WTC11 (cell line): ENCODE measurements at regions not wholly inside any gene's neighbourhood (a gene's known extent, or its start where the extent isn't known, plus 50 kb on each side); places are given as distances from the start of the nearest gene placed in this dataset.

Experiments used
- ATAC-seq: fragments of 200-7000 bp; cut with Tn5 transposase; 2 replicates; pipeline ENCODE4 v1.10.0; 2021; ENCODE audit warnings: mild to moderate bottlenecking, moderate library complexity
- CTCF ChIA-PET: fragments of 300-600 bp; sonication (Branson Sonifier 250); formaldehyde crosslinking; loops from one replicate; lab custom pipeline; 2021; ENCODE audit warnings: antibody characterized with exemption; lab: Charles Lee
- POLR2A ChIA-PET: fragments of 350-600 bp; sonication (Branson Sonifier 250); formaldehyde crosslinking; loops from one replicate; lab custom pipeline; 2021; ENCODE audit warnings: antibody characterized with exemption; lab: Charles Lee
- DNase-seq: peaks from one replicate; pipeline ENCODE4 v3.0.0; 2021; ENCODE audit warnings: low spot score
- H3K27ac Mint-ChIP-seq: 2 replicates; pipeline ENCODE4 v1.8.0; 2021; ENCODE audit warnings: mixed read lengths
- H3K27me3 Mint-ChIP-seq: 2 replicates; pipeline ENCODE4 v1.8.0; 2021; ENCODE audit warnings: low read depth, mild to moderate bottlenecking, moderate library complexity, mixed read lengths
- H3K36me3 Mint-ChIP-seq: 2 replicates; pipeline ENCODE4 v1.8.0; 2021; ENCODE audit warnings: mixed read lengths
- H3K4me1 Mint-ChIP-seq: 2 replicates; pipeline ENCODE4 v1.8.0; 2022; ENCODE audit warnings: mixed read lengths
- H3K4me3 Mint-ChIP-seq: 2 replicates; pipeline ENCODE4 v1.8.0; 2021; ENCODE audit warnings: mild to moderate bottlenecking, moderate library complexity, mixed read lengths
- H3K9me3 Mint-ChIP-seq: 2 replicates; pipeline ENCODE4 v1.8.0; 2021; ENCODE audit warnings: mixed read lengths
- ELF4 ChIP-seq: sonication (generic); formaldehyde crosslinking; IDR thresholded peaks from 2 replicates; pipeline ENCODE4 v1.8.1; 2022; ENCODE audit warnings: low read depth, mild to moderate bottlenecking, moderate library complexity, missing genetic modification reagents
- ESRRA ChIP-seq: sonication (generic); formaldehyde crosslinking; IDR thresholded peaks from 2 replicates; pipeline ENCODE4 v1.8.1; 2022; ENCODE audit warnings: mild to moderate bottlenecking, missing genetic modification reagents, borderline replicate concordance
- MXD4 ChIP-seq: fragments of 250-450 bp; sonication (Bioruptor Pico); IDR thresholded peaks from 2 replicates; pipeline ENCODE4 v1.8.0; 2021; ENCODE audit warnings: mild to moderate bottlenecking, moderate library complexity, borderline replicate concordance
- MYBL2 ChIP-seq: sonication (generic); formaldehyde crosslinking; IDR thresholded peaks from 2 replicates; pipeline ENCODE4 v1.8.1; 2023; ENCODE audit warnings: mild to moderate bottlenecking, moderate library complexity, missing genetic modification reagents
- OVOL2 ChIP-seq: fragments of 250-450 bp; sonication (Bioruptor Pico); IDR thresholded peaks from 2 replicates; pipeline ENCODE4 v1.9.0; 2021; ENCODE audit warnings: mild to moderate bottlenecking, borderline replicate concordance
- ZNF138 ChIP-seq: sonication (generic); formaldehyde crosslinking; conservative IDR thresholded peaks from 2 replicates; pipeline ENCODE4 v1.8.1; 2022; ENCODE audit warnings: mild to moderate bottlenecking, moderate library complexity, missing genetic modification reagents
- ZNF671 ChIP-seq: fragments of 250-450 bp; sonication (Bioruptor Pico); IDR thresholded peaks from 2 replicates; pipeline ENCODE4 v1.8.0; 2021; ENCODE audit warnings: mild to moderate bottlenecking
- TF ChIP-seq, protein P1 (sequence below): sonication (generic); formaldehyde crosslinking; IDR thresholded peaks from 2 replicates; pipeline ENCODE4 v1.8.0; 2023; ENCODE audit warnings: missing genetic modification reagents, mild to moderate bottlenecking, borderline replicate concordance
- TF ChIP-seq, protein P2 (sequence below): sonication (generic); formaldehyde crosslinking; conservative IDR thresholded peaks from 2 replicates; pipeline ENCODE4 v1.8.1; 2022; ENCODE audit warnings: mild to moderate bottlenecking, missing genetic modification reagents
- TF ChIP-seq, protein P3 (sequence below): sonication (generic); formaldehyde crosslinking; IDR thresholded peaks from 2 replicates; pipeline ENCODE4 v1.8.1; 2023; ENCODE audit warnings: mild to moderate bottlenecking, missing genetic modification reagents, moderate library complexity
- TF ChIP-seq, protein P4 (sequence below): sonication (generic); formaldehyde crosslinking; IDR thresholded peaks from 2 replicates; pipeline ENCODE4 v1.8.0; 2022; ENCODE audit warnings: mild to moderate bottlenecking, missing genetic modification reagents
- TF ChIP-seq, protein P5 (sequence below): sonication (generic); formaldehyde crosslinking; IDR thresholded peaks from 2 replicates; pipeline ENCODE4 v1.8.1; 2022; ENCODE audit warnings: low read depth, missing genetic modification reagents, borderline replicate concordance

DNA sequence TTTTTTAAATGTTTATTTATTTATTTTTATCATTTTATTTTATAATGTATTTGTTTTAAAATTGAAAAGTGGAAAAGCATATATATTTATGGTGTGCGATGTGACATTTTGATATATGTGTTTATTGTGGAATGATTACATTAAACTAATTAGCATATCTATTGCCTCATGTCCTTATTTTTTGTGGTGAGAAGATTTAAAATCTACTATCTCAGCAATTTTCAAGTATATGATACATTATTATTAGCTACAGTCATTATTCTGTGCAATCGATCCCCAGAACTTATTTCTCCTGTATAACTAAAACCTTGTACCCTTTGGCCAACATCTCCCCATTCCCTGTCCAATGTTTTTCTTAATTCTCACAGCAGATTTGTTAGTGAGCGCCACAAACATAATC lies 115.6 kb upstream of the SHH start (continued):
- TF ChIP-seq, protein P1, sequence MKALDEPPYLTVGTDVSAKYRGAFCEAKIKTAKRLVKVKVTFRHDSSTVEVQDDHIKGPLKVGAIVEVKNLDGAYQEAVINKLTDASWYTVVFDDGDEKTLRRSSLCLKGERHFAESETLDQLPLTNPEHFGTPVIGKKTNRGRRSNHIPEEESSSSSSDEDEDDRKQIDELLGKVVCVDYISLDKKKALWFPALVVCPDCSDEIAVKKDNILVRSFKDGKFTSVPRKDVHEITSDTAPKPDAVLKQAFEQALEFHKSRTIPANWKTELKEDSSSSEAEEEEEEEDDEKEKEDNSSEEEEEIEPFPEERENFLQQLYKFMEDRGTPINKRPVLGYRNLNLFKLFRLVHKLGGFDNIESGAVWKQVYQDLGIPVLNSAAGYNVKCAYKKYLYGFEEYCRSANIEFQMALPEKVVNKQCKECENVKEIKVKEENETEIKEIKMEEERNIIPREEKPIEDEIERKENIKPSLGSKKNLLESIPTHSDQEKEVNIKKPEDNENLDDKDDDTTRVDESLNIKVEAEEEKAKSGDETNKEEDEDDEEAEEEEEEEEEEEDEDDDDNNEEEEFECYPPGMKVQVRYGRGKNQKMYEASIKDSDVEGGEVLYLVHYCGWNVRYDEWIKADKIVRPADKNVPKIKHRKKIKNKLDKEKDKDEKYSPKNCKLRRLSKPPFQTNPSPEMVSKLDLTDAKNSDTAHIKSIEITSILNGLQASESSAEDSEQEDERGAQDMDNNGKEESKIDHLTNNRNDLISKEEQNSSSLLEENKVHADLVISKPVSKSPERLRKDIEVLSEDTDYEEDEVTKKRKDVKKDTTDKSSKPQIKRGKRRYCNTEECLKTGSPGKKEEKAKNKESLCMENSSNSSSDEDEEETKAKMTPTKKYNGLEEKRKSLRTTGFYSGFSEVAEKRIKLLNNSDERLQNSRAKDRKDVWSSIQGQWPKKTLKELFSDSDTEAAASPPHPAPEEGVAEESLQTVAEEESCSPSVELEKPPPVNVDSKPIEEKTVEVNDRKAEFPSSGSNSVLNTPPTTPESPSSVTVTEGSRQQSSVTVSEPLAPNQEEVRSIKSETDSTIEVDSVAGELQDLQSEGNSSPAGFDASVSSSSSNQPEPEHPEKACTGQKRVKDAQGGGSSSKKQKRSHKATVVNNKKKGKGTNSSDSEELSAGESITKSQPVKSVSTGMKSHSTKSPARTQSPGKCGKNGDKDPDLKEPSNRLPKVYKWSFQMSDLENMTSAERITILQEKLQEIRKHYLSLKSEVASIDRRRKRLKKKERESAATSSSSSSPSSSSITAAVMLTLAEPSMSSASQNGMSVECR, result no peak
- TF ChIP-seq MXD4 (CRISPR knock-in tag), result no peak
- TF ChIP-seq, protein P2, sequence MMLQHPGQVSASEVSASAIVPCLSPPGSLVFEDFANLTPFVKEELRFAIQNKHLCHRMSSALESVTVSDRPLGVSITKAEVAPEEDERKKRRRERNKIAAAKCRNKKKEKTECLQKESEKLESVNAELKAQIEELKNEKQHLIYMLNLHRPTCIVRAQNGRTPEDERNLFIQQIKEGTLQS, result no peak
- TF ChIP-seq, protein P3, sequence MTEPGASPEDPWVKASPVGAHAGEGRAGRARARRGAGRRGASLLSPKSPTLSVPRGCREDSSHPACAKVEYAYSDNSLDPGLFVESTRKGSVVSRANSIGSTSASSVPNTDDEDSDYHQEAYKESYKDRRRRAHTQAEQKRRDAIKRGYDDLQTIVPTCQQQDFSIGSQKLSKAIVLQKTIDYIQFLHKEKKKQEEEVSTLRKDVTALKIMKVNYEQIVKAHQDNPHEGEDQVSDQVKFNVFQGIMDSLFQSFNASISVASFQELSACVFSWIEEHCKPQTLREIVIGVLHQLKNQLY (CRISPR knock-in tag), result no peak
- no peak for TF ChIP-seq MYBL2 (CRISPR knock-in tag)
- TF ChIP-seq OVOL2 (CRISPR knock-in tag), result no peak
- TF ChIP-seq ELF4 (CRISPR knock-in tag), result no peak
- TF ChIP-seq ZNF671 (CRISPR knock-in tag), result no peak

DNA sequence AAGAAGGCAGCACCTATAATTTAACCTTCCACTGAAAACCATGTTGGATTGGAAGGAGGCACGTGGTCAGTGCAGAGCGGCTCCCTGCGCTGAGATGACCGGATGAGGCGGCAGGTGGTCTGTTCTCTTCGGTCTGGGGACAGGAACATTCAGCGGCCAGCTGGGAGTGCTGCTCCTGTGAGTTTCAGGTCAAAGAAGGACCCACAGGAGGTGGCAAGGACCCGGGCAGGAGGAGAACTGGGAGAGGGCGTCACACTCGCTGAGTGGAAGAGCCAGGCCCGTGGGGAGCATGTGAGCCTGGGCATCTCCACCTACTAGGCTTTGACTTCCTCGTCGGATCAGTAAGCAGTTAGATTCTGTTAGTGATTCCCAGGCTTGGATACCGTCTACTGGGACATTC lies 113.4 kb upstream of the SHH start:
- POLR2A ChIA-PET, result no interaction called here
- H3K27ac Mint-ChIP-seq, result no peak overlapping the region
- peaks cover 26% of the 10 kb centered on the region for H3K36me3 Mint-ChIP-seq
- peaks cover 4% of the 10 kb centered on the region for H3K27me3 Mint-ChIP-seq
- ATAC-seq (no peak), DNase-seq (no peak)
- peaks cover 50% of the 10 kb centered on the region for H3K9me3 Mint-ChIP-seq
- TF ChIP-seq, protein P4, sequence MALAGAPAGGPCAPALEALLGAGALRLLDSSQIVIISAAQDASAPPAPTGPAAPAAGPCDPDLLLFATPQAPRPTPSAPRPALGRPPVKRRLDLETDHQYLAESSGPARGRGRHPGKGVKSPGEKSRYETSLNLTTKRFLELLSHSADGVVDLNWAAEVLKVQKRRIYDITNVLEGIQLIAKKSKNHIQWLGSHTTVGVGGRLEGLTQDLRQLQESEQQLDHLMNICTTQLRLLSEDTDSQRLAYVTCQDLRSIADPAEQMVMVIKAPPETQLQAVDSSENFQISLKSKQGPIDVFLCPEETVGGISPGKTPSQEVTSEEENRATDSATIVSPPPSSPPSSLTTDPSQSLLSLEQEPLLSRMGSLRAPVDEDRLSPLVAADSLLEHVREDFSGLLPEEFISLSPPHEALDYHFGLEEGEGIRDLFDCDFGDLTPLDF, result no peak
- no peak for TF ChIP-seq MYBL2 (CRISPR knock-in tag)
- TF ChIP-seq ZNF138 (CRISPR knock-in tag), result no peak
- TF ChIP-seq, protein P1, result no peak
- TF ChIP-seq, protein P5, sequence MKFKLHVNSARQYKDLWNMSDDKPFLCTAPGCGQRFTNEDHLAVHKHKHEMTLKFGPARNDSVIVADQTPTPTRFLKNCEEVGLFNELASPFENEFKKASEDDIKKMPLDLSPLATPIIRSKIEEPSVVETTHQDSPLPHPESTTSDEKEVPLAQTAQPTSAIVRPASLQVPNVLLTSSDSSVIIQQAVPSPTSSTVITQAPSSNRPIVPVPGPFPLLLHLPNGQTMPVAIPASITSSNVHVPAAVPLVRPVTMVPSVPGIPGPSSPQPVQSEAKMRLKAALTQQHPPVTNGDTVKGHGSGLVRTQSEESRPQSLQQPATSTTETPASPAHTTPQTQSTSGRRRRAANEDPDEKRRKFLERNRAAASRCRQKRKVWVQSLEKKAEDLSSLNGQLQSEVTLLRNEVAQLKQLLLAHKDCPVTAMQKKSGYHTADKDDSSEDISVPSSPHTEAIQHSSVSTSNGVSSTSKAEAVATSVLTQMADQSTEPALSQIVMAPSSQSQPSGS, result no peak
- TF ChIP-seq ESRRA (CRISPR knock-in tag), result no peak
- TF ChIP-seq, all 79 proteins: peak for 0
- Mint-ChIP-seq H3K4me3 (no peak overlapping the region), H3K4me1 (0 out of 2 replicates have a peak, but pooled peaks cover 8% of the 10 kb centered on the region)
- CTCF ChIA-PET, result interaction anchor here (0.6 kb wide), 1 partner anchor 22 kb away, joined by 5 read pairs; no protein-coding TSS in a partner anchor
